GM21825 (cell line): ENCODE measurements at regions not wholly inside any gene's neighbourhood (a gene's known extent, or its start where the extent isn't known, plus 50 kb on each side); places are given as distances from the start of the nearest gene placed in this dataset.
A peak's percentile ranks its signal among the peaks of the same experiment; 100 is the strongest.
"Not testable (repeated sequence)": the region's sequence is repeated elsewhere in the genome, so short reads cannot be mapped to it uniquely, and the experiment has no call there.

Source experiments
- ATAC-seq: cut with Tn5 transposase; IDR thresholded peaks from one replicate; pipeline ENCODE4 v1.9.1; 2021; ENCODE audit warnings: mild to moderate bottlenecking, moderate library complexity; ENCODE audit not compliant: unreplicated experiment

DNA sequence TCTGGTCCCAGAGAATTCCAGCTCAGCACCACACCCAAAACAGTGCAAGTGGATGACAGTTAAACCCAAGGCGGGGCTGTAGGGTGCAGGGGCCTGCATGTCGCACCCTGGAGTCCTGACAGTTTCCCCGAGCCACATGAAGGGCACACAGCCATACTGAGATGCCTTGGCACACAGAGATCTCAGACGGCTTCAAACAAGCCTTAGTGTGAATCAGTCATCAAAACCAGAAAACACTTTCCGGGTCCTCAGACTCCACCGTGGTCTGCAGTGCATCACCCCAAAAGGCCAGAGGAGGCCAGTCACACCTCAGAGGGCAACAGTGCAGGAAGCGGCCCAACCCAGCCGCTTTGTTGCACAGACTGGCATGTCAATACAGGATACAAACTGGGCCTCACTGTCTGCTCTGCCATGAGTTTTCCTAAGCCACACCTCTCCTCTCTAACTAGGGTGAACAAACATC is 64.6 kb upstream of the ENPP6 start:
- peak; percentile 45 for ATAC-seq

DNA sequence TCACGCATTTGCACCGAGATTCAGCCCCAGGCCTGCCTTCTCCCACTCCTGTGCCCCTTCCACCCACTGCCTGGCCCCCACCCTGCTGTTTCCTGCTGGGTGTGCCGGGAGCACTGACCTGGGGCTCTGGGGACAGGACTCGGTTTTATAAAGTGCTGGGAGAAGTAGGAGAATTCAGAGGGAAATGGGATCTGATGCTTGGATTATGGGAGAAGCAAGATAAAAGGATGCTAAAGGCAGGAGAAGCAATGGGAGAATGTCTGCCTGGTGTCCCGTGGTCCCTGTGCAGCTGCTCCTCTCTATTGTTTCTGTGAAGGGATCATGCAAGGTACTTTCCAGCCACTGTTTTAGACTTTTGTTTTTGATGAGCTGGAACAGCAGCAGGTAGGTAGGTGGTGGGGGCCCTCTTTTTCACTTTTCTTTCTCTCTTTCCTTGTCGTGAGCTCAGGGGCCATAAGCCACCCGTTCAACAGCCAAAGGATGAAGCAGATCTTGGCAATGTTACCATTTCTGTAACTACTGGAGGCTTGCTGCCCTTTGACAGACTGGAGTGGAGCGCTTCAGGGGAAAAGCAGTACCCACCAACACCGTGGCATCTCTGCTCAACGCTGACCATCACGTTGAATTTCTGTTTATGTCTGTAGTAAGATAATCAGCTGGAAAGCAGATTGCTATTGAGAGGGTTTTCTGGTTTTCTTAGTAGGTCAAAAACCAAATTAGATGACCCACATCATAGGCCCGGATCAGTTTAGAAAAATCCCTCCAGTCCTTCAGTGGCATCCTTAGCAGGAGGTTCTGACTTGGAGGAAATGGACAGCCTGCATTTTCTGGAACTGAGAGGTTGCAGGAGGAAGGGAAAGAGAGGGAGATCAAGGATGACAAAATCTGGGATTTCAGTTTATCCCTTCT is 63.8 kb upstream of the ENPP6 start:
- no peak for ATAC-seq

- peak; percentile 24 for ATAC-seq
Measured at GRCh38 chr4:184280591-184281071, 63.0 kb upstream of the ENPP6 start.

DNA sequence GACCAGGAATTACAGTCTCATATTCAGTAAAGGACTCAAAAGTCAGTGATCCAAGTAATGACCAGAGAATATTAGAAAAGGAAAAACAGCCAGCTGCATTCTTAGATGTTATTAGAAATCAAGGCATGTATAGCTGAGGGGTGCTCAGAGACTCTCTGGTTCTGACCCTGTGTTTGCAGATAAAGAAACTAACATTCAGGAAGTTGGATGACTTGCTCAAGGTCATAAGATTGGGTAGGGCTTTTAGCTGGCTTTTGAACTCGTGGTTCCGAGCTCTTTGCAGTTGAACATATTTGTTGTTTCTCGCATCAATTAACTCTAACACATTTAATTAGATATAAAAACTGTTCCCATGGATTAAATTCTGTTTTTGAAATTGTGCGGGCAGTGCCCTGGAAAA is 62.5 kb upstream of the ENPP6 start:
- no peak for ATAC-seq

DNA sequence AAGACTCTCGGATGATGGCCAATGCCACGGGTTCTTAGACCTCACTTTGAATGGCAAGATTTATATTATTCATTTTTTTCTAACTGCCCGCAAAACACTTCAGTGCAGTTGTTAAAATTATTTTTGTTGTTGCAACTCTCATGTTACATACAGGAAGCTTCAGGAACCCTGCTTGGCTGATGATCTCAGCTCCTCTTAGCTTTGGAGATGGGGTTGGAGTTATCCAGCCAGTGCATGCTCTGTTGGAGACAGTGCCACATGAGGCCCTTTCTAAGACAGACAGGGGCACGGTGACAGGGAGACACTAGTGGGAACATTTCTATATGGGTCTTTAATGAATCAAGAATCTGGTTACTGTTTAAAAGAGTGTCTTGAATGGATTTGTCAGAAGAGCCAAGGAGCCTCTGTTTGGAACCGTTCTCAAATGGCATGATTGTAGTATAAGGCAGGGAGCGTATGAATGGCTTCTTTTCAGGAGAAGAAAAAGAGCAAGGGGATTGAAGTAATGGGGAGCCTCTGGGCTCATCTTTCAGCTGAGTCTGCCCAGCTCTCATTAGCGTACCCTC is 61.9 kb upstream of the ENPP6 start:
- no peak for ATAC-seq

DNA sequence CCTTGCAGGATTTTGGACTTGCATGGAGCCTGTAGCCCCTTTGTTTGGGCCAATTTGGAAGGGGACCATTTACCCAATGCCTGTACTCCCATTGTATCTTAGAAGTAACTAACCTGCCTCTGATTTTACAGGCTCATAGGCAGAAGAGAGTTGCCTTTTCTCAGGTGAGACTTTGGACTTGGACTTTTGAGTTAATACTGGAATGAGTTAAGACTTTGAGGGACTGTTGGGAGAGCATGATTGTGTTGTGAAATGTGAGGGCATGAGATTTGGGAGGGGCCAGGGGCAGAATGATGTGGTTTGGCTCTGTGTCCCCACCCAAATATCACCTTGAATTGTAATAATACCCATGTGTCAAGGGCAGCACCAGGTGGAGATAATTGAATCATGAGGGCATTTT is 60.1 kb upstream of the ENPP6 start:
- not testable (repeated sequence) for ATAC-seq

GRCh38 chr4:184277010-184277409 is 59.3 kb upstream of the ENPP6 start:
- ATAC-seq = not testable (repeated sequence)

DNA sequence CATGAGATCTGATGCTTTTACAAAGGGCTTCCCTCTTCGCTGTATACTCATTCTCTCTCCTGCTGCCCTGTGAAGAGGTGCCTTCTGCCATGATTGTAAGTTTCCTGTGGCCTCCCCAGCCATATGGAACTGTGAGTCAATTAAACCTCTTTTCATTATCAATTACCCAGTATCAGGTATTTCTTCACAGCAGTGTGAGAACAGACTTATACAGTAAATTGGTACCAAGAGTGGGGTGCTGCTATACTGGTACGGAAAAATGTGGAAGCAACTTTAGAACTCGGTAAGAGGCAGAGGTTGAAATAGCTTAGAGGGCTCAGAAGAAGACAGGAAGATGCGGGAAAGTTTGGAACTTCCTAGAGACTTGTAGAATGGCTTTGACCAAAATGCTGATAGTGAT is 58.7 kb upstream of the ENPP6 start:
- not testable (repeated sequence) for ATAC-seq

GRCh38 chr4:184275766-184276165 is 58.1 kb upstream of the ENPP6 start:
- ATAC-seq = no peak

GRCh38 chr4:184274286-184274951 is 56.7 kb upstream of the ENPP6 start:
- no peak for ATAC-seq

GRCh38 chr4:184273166-184274147 is 55.8 kb upstream of the ENPP6 start:
- no peak for ATAC-seq

GRCh38 chr4:184270808-184271413 is 53.2 kb upstream of the ENPP6 start:
- no peak for ATAC-seq

GRCh38 chr4:184269879-184270430 is 52.3 kb upstream of the ENPP6 start:
- no peak for ATAC-seq

GRCh38 chr4:184268584-184269160 is 51.0 kb upstream of the ENPP6 start:
- no peak for ATAC-seq

DNA sequence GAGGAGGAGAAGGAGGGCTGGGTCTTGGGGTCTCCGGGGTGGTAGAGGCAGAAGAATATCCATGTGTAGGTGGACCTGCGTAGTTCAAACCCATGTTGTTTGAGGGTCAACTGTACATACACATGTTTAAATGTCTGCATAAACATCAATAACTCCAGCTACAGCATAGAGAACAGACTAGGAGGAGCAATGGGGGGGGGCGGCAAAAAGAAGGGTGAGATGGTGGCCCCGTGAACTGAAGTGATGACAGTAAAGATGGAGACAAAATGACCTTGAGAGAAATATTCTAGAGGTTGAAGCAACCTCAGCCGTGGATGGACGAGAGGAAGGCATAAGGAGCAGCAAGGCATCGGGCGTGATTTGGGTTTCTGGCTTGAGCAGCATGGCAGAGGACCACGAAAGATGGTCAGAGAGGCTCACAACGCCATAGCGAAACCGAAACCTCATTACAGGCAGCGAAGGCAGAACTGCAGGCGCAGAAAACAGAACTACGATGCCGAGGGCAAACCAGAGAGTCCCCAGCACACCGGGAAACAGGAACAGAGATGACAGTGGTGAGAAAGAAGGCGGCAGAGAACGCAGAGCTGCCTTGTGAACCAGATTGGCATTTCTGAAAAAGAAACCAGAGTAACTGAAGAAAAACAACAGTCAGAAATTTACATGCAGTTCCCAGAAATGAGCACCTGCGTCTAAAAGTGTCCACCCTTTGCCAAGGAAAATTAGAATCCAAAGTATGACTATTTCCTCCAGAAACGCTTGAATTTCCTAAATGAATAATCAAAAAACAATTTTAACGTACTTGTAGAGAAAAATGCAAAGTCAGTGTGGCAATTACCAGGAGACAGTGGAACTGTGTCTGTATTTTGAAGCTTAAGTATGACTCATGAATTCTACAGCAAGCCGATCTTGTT is 50.3 kb upstream of the ENPP6 start:
- peak; percentile 79 for ATAC-seq
